H9 (cell line): ENCODE measurements at regions not wholly inside any gene's neighbourhood (a gene's known extent, or its start where the extent isn't known, plus 50 kb on each side); places are given as distances from the start of the nearest gene placed in this dataset.

Experiments used
- DNase-seq: peaks from one replicate; pipeline ENCODE4 v3.0.0-alpha.2; 2017
- H2AFZ ChIP-seq: one replicate; pipeline ENCODE4 v1.6.1; 2013; ENCODE audit warnings: mild to moderate bottlenecking, low read length, control low read depth, moderate library complexity
- H2AK5ac ChIP-seq: 2 replicates; pipeline ENCODE4 v1.6.1; 2013; ENCODE audit warnings: low read length, control low read depth, mixed read lengths; ENCODE audit not compliant: insufficient read length
- H2BK120ac ChIP-seq: one replicate; pipeline ENCODE4 v1.6.1; 2013; ENCODE audit warnings: low read depth, mild to moderate bottlenecking, low read length, control low read depth, inconsistent platforms; ENCODE audit not compliant: poor library complexity, severe bottlenecking
- H2BK12ac ChIP-seq: 2 replicates; pipeline ENCODE4 v1.6.1; 2013; ENCODE audit warnings: low read length, control low read depth, mixed read lengths, low read depth; ENCODE audit not compliant: insufficient read length
- H2BK15ac ChIP-seq: 2 replicates; pipeline ENCODE4 v1.6.1; 2013; ENCODE audit warnings: low read depth, low read length, control low read depth
- H2BK20ac ChIP-seq: one replicate; pipeline ENCODE4 v1.6.1; 2013; ENCODE audit warnings: low read depth, mild to moderate bottlenecking, low read length, control low read depth, inconsistent platforms; ENCODE audit not compliant: poor library complexity, severe bottlenecking
- H2BK5ac ChIP-seq: 2 replicates; pipeline ENCODE4 v1.6.1; 2013; ENCODE audit warnings: low read length, control low read depth, mixed read lengths; ENCODE audit not compliant: insufficient read length
- H3K14ac ChIP-seq: 2 replicates; pipeline ENCODE4 v1.6.1; 2013; ENCODE audit warnings: low read length, control low read depth; ENCODE audit not compliant: insufficient read depth
- H3K18ac ChIP-seq: 2 replicates; pipeline ENCODE4 v1.6.1; 2013; ENCODE audit warnings: low read depth, mild to moderate bottlenecking, mixed read lengths, low read length, control low read depth; ENCODE audit not compliant: insufficient read length
- H3K23ac ChIP-seq: 2 replicates; pipeline ENCODE4 v1.6.1; 2013; ENCODE audit warnings: low read length, control low read depth, mixed read lengths, low read depth; ENCODE audit not compliant: insufficient read length
- H3K23me2 ChIP-seq: 2 replicates; pipeline ENCODE4 v1.6.1; 2013; ENCODE audit warnings: low read depth, mild to moderate bottlenecking, mixed read lengths, low read length, control low read depth; ENCODE audit not compliant: insufficient read length, poor library complexity, severe bottlenecking
- H3K27ac ChIP-seq: 2 replicates; pipeline ENCODE4 v1.5.1; 2013; ENCODE audit warnings: low read length, control low read depth, mixed read lengths, low read depth; ENCODE audit not compliant: insufficient read length
- H3K27me3 ChIP-seq: 2 replicates; pipeline ENCODE4 v1.6.1; 2013; ENCODE audit warnings: low read length, control low read depth, inconsistent platforms; ENCODE audit not compliant: insufficient read depth
- H3K4ac ChIP-seq: 2 replicates; pipeline ENCODE4 v1.6.1; 2013; ENCODE audit warnings: low read depth, mild to moderate bottlenecking, control low read depth, inconsistent platforms, low read length, moderate library complexity
- H3K4me1 ChIP-seq: 2 replicates; pipeline ENCODE4 v1.6.1; 2013; ENCODE audit warnings: low read length, control low read depth, inconsistent platforms; ENCODE audit not compliant: insufficient read depth
- H3K4me2 ChIP-seq: 2 replicates; pipeline ENCODE4 v1.6.1; 2013; ENCODE audit warnings: low read length, control low read depth, mixed read lengths; ENCODE audit not compliant: insufficient read length, insufficient read depth
- H3K56ac ChIP-seq: 2 replicates; pipeline ENCODE4 v1.6.1; 2013; ENCODE audit warnings: low read depth, mild to moderate bottlenecking, mixed read lengths, low read length, control low read depth; ENCODE audit not compliant: insufficient read length
- H3K79me1 ChIP-seq: 2 replicates; pipeline ENCODE4 v1.6.1; 2013; ENCODE audit warnings: low read depth, mild to moderate bottlenecking, moderate library complexity, low read length, control low read depth, inconsistent platforms; ENCODE audit not compliant: insufficient read depth, poor library complexity, severe bottlenecking
- H3K79me2 ChIP-seq: 2 replicates; pipeline ENCODE4 v1.6.1; 2013; ENCODE audit warnings: low read length, control low read depth, inconsistent platforms; ENCODE audit not compliant: insufficient read depth
- H3K9ac ChIP-seq: 2 replicates; pipeline ENCODE4 v1.6.1; 2013; ENCODE audit warnings: low read length, control low read depth, mixed read lengths; ENCODE audit not compliant: insufficient read length; ENCODE audit errors: extremely low read depth
- H3K9me3 ChIP-seq: one replicate; pipeline ENCODE4 v1.6.1; 2013; ENCODE audit warnings: low read depth, low read length, inconsistent platforms; ENCODE audit not compliant: control insufficient read depth
- H3T11ph ChIP-seq: one replicate; pipeline ENCODE4 v1.6.1; 2013; ENCODE audit warnings: mild to moderate bottlenecking, low read length, control low read depth, inconsistent platforms
- H4K20me1 ChIP-seq: one replicate; pipeline ENCODE4 v1.6.1; 2013; ENCODE audit not compliant: control insufficient read depth, insufficient read length, insufficient read depth
- H4K5ac ChIP-seq: 2 replicates; pipeline ENCODE4 v1.6.1; 2013; ENCODE audit warnings: low read depth, mild to moderate bottlenecking, mixed read lengths, low read length, control low read depth; ENCODE audit not compliant: insufficient read length
- H4K8ac ChIP-seq: replicated peaks from 2 replicates; pipeline ENCODE4 v1.6.1; 2013; ENCODE audit warnings: low read length, control low read depth, mixed read lengths, low read depth; ENCODE audit not compliant: insufficient read length
- H4K91ac ChIP-seq: 2 replicates; pipeline ENCODE4 v1.6.1; 2013; ENCODE audit warnings: low read depth, mild to moderate bottlenecking, moderate library complexity, mixed read lengths, low read length, control low read depth; ENCODE audit not compliant: insufficient read length
- H3K27ac Mint-ChIP-seq, 3 experiments: 2 replicates in 2 of 3; 3 replicates in 1 of 3; pipeline ENCODE4 v1.8.0; 2020 to 2021; ENCODE audit warnings: mixed read lengths in 3 of 3, mild to moderate bottlenecking in 1 of 3, moderate library complexity in 1 of 3
- H3K27me3 Mint-ChIP-seq: 2 replicates; pipeline ENCODE4 v1.8.0; 2021; ENCODE audit warnings: low read depth, mild to moderate bottlenecking, moderate library complexity, mixed read lengths
- H3K36me3 Mint-ChIP-seq, 3 experiments: 2 replicates in 2 of 3; 3 replicates in 1 of 3; pipeline ENCODE4 v1.8.0; 2020 to 2021; ENCODE audit warnings: low read depth in 3 of 3, mixed read lengths in 3 of 3; ENCODE audit not compliant: insufficient read depth in 1 of 3
- H3K4me1 Mint-ChIP-seq, 2 experiments: 2 replicates each; pipeline ENCODE4 v1.8.0; 2020; ENCODE audit warnings: mixed read lengths in 2 of 2
- H3K4me3 Mint-ChIP-seq, 2 experiments: 2 replicates in 1 of 2; 3 replicates in 1 of 2; pipeline ENCODE4 v1.8.0; 2020 to 2021; ENCODE audit warnings: mild to moderate bottlenecking in 2 of 2, mixed read lengths in 2 of 2, moderate library complexity in 1 of 2
- H3K9me3 Mint-ChIP-seq, 2 experiments: 2 replicates in 1 of 2; 3 replicates in 1 of 2; pipeline ENCODE4 v1.8.0; 2020; ENCODE audit warnings: mild to moderate bottlenecking in 2 of 2, mixed read lengths in 2 of 2, moderate library complexity in 1 of 2
- CTCF ChIP-seq: fragments of 200-600 bp; sonication (generic); conservative IDR thresholded peaks from 3 replicates; pipeline ENCODE4 v1.8.0; 2021; ENCODE audit warnings: antibody characterized with exemption, mild to moderate bottlenecking
- WGBS: extraction: QIAGEN DNeasy Blood & Tissue Kit; methylation state at CpG from one replicate; pipeline ENCODE4 v1.1.7; 2013; ENCODE audit warnings: missing lambda C conversion rate, low lambda C conversion rate, mixed read lengths; ENCODE audit not compliant: insufficient read length; ENCODE audit errors: extremely low coverage; 5-methylcytosine and 5-hydroxymethylcytosine counted together

DNA sequence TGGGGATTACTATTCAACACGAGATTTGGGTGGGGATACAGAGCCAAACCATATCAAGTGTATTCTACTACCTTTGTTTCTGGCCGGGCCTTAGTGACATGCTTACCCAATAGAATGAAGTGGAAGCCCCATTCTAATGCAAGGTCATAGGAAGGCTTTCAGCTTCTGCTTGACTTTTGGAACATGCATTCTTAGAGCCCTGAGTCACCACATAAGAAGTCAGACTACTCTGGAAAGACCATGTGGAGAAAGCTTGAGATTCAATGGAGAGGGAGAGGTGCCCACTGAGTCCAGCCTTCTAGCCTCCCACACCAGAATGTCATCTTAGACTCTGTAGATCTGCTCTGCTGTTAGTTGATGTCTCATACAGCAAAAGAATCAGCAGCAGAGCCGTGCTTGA lies 155.7 kb upstream of the FBN2 start:
- H3K4me1 Mint-ChIP-seq, result peaks cover 31 to 35% of the 10 kb centered on the region in 2 experiments
- H3K79me1 ChIP-seq, result no peaks in the 10 kb centered on the region
- H4K20me1 ChIP-seq, result no peaks in the 10 kb centered on the region
- H3K9ac ChIP-seq, result no peak overlapping the region
- no peak overlapping the region for H2BK15ac ChIP-seq
- no peak overlapping the region for H3T11ph ChIP-seq
- H2BK120ac ChIP-seq, result no peak overlapping the region
- no peaks in the 10 kb centered on the region for H3K27me3 Mint-ChIP-seq
- H3K27ac ChIP-seq, result no peak overlapping the region
- no peak overlapping the region for H3K4ac ChIP-seq
- WGBS, result no CpG with 5 or more reads among the region's 3 CpGs
- H3K18ac ChIP-seq, result no peak overlapping the region
- no peak overlapping the region for H4K5ac ChIP-seq
- H3K4me1 ChIP-seq, result peaks cover 4% of the 10 kb centered on the region; the same call in 1 of the 2 replicates
- no peak for TF ChIP-seq CTCF
- DNase-seq, result no peak
- no peaks in the 10 kb centered on the region; a peak in 1 of 5 replicates for H3K9me3 Mint-ChIP-seq
- H3K9me3 ChIP-seq, result no peaks in the 10 kb centered on the region
- no peak overlapping the region for H4K91ac ChIP-seq
- H3K27me3 ChIP-seq, result no peaks in the 10 kb centered on the region
- H3K4me2 ChIP-seq, result no peak overlapping the region
- H4K8ac ChIP-seq, result no peak overlapping the region
- no peak overlapping the region for H3K56ac ChIP-seq
- no peak overlapping the region for H2BK20ac ChIP-seq
- no peaks in the 10 kb centered on the region for H3K23me2 ChIP-seq
- H3K23ac ChIP-seq, result no peak overlapping the region
- H2AK5ac ChIP-seq, result no peak overlapping the region
- no peak overlapping the region for H3K4me3 Mint-ChIP-seq
- H3K27ac Mint-ChIP-seq, result no peak overlapping the region
- no peak overlapping the region for H3K14ac ChIP-seq
- no peak overlapping the region for H2AFZ ChIP-seq
- H3K36me3 Mint-ChIP-seq, result 0 out of 7 replicates have a peak, but pooled peaks cover 0 to 9% (median 2%) of the 10 kb centered on the region in 3 experiments
- H2BK5ac ChIP-seq, result no peak overlapping the region
- H2BK12ac ChIP-seq, result no peak overlapping the region
- no peaks in the 10 kb centered on the region for H3K79me2 ChIP-seq
